ENCODE measurements at regions not wholly inside any gene's neighbourhood (a gene's known extent, or its start where the extent isn't known, plus 50 kb on each side); places are given as distances from the start of the nearest gene placed in this dataset.

DNA sequence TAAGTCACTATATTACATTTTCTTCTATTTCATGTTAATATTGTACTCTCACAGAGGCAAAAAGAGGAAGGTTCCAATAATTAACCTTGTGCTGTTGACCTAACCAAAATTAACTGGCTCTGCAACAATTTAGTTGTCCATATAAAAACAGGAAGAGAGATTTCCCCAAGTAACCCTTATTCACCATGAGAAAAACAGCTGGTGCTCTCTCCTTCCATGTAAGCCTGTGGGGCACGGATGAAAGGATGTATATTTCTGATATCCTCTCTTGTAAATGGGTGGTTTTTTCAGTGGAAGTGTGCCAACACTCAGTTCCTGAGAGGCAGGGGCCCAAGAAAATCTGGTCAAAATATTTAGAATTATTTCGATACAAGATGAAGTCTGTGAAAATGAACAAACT, 358.1 kb downstream of the CRPPA start:
- TF ChIP-seq, protein P1, sequence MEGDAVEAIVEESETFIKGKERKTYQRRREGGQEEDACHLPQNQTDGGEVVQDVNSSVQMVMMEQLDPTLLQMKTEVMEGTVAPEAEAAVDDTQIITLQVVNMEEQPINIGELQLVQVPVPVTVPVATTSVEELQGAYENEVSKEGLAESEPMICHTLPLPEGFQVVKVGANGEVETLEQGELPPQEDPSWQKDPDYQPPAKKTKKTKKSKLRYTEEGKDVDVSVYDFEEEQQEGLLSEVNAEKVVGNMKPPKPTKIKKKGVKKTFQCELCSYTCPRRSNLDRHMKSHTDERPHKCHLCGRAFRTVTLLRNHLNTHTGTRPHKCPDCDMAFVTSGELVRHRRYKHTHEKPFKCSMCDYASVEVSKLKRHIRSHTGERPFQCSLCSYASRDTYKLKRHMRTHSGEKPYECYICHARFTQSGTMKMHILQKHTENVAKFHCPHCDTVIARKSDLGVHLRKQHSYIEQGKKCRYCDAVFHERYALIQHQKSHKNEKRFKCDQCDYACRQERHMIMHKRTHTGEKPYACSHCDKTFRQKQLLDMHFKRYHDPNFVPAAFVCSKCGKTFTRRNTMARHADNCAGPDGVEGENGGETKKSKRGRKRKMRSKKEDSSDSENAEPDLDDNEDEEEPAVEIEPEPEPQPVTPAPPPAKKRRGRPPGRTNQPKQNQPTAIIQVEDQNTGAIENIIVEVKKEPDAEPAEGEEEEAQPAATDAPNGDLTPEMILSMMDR (conservative IDR thresholded peaks at IDR 0.05; ENCODE audit: low read depth, low read length), result no peak
- no peak for TF ChIP-seq POLR2A (IDR thresholded peaks at IDR 0.05; ENCODE audit: low read depth, low read length)
